ENCODE measurements at regions not wholly inside any gene's neighbourhood (a gene's known extent, or its start where the extent isn't known, plus 50 kb on each side); places are given as distances from the start of the nearest gene placed in this dataset.

DNA sequence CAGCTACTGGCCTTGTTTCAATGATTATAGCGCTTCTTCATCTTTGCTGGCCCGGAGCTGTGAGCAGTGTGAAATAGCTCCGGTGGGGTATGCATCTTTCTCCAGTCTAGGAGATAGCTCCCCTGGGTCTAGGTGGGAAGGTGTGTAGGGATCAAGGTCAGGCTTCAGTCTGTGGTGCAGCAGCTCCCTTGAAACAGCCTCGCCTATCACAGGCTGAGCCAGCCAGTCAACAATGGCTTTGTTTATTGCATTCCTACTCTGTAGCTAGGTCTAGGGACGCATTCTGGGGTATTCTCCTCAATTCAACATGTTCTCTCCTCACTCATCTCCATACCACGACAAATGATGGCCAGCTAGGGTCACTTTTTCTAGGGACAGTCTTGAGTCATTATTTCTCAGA, 646.8 kb upstream of the IGFBP3 start (continued):
- TF ChIP-seq NFE2L2 (IDR thresholded peaks at IDR 0.05; ENCODE audit: low read depth, low read length) (no peak), FOS (IDR thresholded peaks at IDR 0.05; ENCODE audit: low read depth, low read length) (no peak), MXI1 (IDR thresholded peaks at IDR 0.05; ENCODE audit: borderline replicate concordance, low read depth, low read length) (no peak)

DNA sequence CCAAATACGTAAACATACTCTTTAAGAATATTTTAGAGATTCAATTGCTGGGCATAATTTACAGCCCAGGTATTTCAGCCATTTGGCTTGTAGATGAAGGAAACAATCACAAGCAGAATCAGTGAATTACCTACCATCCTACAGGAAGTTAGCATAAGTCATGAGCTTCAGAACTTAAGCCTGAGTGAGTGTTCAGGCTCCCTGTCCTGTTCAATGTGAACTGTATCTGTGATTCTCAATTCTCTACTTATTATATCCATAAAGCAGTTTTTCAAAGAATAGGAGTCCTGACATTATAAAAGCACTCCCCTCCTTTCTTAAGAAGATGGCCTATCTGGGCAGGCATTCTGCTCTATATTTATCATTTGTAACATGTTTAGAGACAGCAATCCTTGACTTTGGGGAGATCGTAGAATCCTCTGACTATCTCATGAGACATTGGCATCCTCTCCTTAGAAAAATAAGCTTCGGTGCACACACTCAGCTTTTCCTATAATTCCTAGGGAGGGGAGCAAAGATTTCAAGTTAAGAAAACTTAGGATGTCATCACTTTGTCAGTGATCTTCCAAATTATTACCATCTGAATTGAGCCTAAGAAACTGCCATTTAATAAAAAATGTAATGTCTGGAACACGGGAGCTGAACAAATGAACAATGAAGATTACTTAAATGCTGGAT, 645.2 kb upstream of the IGFBP3 start:
- Histone ChIP-seq H3K4me1 (ENCODE audit: control insufficient read depth, insufficient read depth, low read length) (peaks cover 5% of the 10 kb centered on the region), H2AK5ac (ENCODE audit: low read depth, low read length) (no peak overlapping the region), H3K9me3 (ENCODE audit: control insufficient read depth, insufficient read depth, low read length) (no peaks in the 10 kb centered on the region), H3K23ac (ENCODE audit: low read depth, low read length) (peak overlapping the region; percentile 5; the same call in 1 of the 2 replicates), H3K27ac (ENCODE audit: insufficient read depth, low read length) (no peak overlapping the region), H3K4me2 (ENCODE audit: low read depth, low read length) (peak overlapping the region; percentile 21; the same call in 1 of the 2 replicates), H2BK15ac (ENCODE audit: low read depth, low read length) (no peak overlapping the region), H4K91ac (ENCODE audit: insufficient read depth, low read depth, low read length) (peak overlapping the region; percentile 10; the same call in 1 of the 2 replicates), H4K20me1 (ENCODE audit: insufficient read depth, low read length) (no peaks in the 10 kb centered on the region), H2BK5ac (ENCODE audit: low read depth, low read length, poor library complexity, severe bottlenecking) (peak overlapping the region; percentile 67), H4K5ac (ENCODE audit: low read depth, low read length) (peak overlapping the region; percentile 53; the same call in 1 of the 2 replicates), H2BK120ac (ENCODE audit: low read depth, low read length) (peak overlapping the region; percentile 35; the same call in 1 of the 2 replicates), H3K14ac (replicated peaks; ENCODE audit: low read depth, low read length) (no peak overlapping the region), H3K9me1 (ENCODE audit: insufficient read depth, low read length) (peaks cover 4% of the 10 kb centered on the region), H3K4ac (ENCODE audit: low read depth, low read length) (peak overlapping the region; percentile 8; the same call in 1 of the 2 replicates), H3K27me3 (ENCODE audit: control insufficient read depth, insufficient read depth, low read length) (no peaks in the 10 kb centered on the region), H3K18ac (ENCODE audit: low read depth, low read length) (peak overlapping the region; percentile 70; the same call in 1 of the 2 replicates), H4K8ac (ENCODE audit: low read depth in 2 of 2, low read length in 2 of 2) (peak overlapping the region; percentile 7 to 14; a peak in 2 of 4 replicates), H3K56ac (ENCODE audit: extremely low read depth, insufficient read depth, low read length) (no peak overlapping the region), H3K79me1 (ENCODE audit: low read depth in 1 of 2, low read length in 2 of 2) (no peaks in the 10 kb centered on the region), H3K36me3 (ENCODE audit: control insufficient read depth, insufficient read depth, low read length) (no peaks in the 10 kb centered on the region), H2AK9ac (replicated peaks; ENCODE audit: low read depth, low read length, poor library complexity) (no peak overlapping the region), H3K9ac (ENCODE audit: low read depth, low read length) (no peak overlapping the region), H3K4me3 (ENCODE audit: insufficient read depth, low read depth, low read length) (no peak overlapping the region), H2BK20ac (ENCODE audit: low read depth, low read length) (0 out of 2 replicates have a peak overlapping the region, but pooled peaks have one; percentile 11), H2AFZ (replicated peaks; ENCODE audit: low read length, poor library complexity) (no peak overlapping the region)
- BruUV-seq (replicated peaks), result no TSS peak
- WGBS, 2 experiments (ENCODE audit: extremely low coverage in 2 of 2, insufficient read length in 1 of 2), result no CpG with 5 or more reads among the region's 4 CpGs
- ATAC-seq (ENCODE audit: low read depth) (peak; percentile 79), DNase-seq (peak; percentile 72)
- CTCF ChIA-PET, result no interaction called here
- dilution Hi-C loops (cut with HindIII; ENCODE audit: low sequenced_read_pairs, unreplicated experiment), result no loop called here
- intact Hi-C loops (cut with micrococcal nuclease), result loop anchor here (10.0 kb wide), 1 partner anchor 209 kb away; no protein-coding TSS in a partner anchor
- in situ Hi-C loops (cut with MboI; ENCODE audit: low sequenced_read_pairs), result no loop called here
- POLR2A ChIA-PET (ENCODE audit: unreplicated experiment), result no interaction called here
- 0 out of 2 replicates have a peak, but pooled peaks have one; percentile 20 for TF ChIP-seq BHLHE40 (IDR thresholded peaks at IDR 0.05; ENCODE audit: low read depth, low read length)
- peak; percentile 11; the same call in 1 of the 2 replicates for TF ChIP-seq CEBPB (IDR thresholded peaks at IDR 0.05; ENCODE audit: low read depth, low read length)
- TF ChIP-seq MAZ (IDR thresholded peaks at IDR 0.05; ENCODE audit: borderline replicate concordance, low read depth, low read length), result peak; percentile 89
- no peak; the same call in 1 of the 2 replicates for TF ChIP-seq MAFK (IDR thresholded peaks at IDR 0.05; ENCODE audit: low read depth, low read length)

All from IMR-90 (cell line).